GM18511 (cell line): ENCODE measurements at regions not wholly inside any gene's neighbourhood (a gene's known extent, or its start where the extent isn't known, plus 50 kb on each side); places are given as distances from the start of the nearest gene placed in this dataset.

Experiments used
- ATAC-seq: cut with Tn5 transposase; IDR thresholded peaks from one replicate; pipeline ENCODE4 v1.9.1; 2021; ENCODE audit warnings: mild to moderate bottlenecking, moderate library complexity; ENCODE audit not compliant: unreplicated experiment

DNA sequence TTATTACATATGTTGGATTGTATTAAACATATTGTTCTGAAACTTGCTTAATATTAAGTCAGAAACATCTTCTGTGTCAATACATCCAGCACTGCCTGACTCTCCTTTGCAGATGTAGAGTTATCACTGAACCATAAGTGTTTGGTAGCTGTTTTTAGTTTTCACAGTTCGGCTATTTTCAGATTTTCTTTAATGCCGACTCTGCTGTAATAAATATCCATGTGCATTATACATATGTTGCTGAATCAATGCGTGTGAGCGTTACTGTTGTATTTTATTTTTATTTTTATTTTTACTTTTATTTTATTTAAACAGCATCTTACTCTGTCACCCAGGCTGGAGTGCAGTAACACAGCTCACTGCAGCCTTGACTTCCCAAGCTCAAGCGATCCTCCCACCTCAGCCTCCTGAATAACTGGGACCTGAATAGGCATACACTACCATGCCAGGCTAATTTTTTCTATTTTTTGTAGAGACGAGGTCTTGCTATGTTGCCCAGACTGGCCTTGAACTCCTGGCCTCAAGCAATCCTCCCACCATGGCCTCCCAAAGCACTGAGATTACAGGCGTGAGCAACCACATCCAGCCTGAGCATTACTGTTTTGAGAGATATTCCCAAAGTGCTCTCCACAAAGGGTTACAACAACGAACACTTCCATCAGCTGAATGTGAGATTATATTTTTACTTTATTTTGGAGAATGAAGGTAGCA, 50.7 kb upstream of the NOCT start:
- no peak for ATAC-seq

DNA sequence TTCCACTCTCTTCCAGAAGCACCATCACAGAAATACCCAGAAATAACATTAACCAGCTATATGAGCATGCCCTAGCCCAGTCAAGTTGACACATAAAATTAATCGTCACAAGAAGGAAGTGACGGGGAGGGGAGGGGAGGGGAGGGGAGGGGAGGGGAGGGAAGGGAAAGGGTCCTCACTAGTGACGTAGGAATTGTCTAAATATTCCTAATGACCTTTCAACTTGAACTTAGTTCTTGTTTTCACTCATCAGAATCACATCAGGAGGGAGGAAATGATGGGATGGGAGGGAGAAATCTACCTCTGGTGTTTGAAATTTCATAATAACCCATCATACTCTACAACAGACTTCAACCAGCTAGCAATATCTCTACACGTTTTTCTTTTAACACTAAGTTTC, 52.2 kb upstream of the NOCT start:
- no peak for ATAC-seq

DNA sequence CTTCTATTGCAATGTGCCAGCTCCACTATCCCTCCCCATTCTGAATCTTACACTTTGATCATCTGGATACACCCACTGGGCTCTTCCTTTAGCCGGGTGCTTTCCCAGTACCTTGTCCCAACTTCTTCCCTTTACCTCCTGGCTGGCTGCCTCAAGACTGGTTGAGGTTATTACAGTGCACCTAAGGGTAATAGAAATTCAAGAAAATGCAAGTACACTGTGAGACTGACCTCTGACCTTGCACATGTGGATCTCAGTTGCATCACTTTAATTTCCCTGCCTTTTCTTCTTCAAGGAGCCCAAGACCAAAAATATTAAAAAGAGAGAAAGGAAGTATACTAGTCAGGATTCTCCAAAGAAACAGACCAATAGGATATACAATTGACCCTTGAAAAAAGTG, 53.9 kb upstream of the NOCT start:
- ATAC-seq, result no peak

DNA sequence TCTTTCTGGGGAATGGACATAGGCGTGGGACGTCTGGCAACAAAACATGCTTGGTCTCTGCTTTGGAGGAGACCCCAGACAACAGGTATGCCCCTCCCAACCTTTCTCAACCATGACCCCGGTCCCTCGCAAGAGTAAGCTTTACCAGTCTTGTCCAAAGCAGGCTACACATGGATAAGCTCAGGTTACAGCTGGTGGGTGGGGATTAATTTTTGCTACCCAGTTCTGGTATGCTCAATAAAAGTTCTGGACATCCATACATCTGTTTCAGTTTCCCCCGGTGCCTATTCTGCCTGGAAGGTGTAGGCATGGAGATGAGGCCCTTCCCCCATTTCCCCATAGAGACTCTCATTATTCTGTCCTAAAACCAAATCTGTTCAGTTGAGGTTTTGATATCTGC, 54.5 kb upstream of the NOCT start:
- ATAC-seq, result no peak

DNA sequence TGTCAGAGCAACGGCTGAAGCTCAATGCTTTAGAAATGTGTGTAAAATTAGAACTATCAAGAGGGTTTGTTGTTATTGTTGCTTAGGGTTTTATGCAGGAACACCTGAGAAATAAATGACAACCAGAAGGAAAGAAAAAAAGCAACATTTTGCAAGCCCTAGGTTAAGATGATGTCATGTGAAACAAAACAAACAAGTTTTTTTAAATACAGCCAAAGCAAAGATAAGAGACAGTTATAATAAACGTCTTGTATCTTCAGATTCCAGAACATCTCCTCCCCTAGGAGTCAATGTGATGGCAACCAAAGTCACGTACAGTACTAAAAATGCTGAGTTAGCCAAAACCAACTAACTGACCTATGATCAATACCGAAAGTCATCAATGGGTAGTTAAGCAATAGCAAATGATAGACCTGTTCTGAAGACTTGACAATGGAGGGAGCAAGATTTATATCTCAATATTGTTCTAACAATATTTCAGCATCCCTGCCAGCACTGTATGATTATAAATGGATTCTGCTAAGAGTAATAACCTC, 55.3 kb upstream of the NOCT start:
- ATAC-seq, result no peak

DNA sequence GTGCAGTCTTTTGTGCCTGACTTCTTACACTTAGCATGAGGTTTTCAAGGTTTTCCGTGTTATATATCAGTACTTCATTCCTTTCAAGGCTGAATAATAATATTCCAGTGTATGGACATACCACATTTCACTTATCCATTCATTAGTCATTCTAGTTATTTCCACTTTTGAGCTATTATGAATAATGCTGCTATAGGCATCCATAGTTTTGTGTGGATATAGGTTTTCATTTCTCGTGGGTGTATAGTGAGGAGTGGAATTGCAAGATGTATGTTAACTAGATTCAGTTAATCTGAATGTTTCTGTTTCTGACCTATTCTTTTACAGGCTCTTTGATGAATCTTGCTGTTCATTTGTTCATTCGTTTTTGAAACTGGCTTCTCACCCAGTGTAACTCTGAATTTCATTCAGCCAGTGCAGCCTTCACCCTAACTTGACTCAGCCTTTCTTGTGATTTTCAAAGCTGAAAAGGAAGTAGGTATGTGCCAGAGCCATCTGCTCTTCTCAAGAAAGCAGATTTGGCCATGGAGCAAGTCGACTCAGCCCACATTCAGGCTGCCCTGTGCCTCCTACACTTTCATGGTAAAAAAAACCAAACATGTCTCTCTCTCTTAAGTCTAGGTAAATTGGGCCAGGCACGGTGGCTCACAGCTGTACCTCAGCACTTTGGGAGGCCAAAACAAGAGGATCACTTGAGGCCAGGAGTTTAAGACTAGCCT, 56.3 kb upstream of the NOCT start:
- no peak for ATAC-seq

DNA sequence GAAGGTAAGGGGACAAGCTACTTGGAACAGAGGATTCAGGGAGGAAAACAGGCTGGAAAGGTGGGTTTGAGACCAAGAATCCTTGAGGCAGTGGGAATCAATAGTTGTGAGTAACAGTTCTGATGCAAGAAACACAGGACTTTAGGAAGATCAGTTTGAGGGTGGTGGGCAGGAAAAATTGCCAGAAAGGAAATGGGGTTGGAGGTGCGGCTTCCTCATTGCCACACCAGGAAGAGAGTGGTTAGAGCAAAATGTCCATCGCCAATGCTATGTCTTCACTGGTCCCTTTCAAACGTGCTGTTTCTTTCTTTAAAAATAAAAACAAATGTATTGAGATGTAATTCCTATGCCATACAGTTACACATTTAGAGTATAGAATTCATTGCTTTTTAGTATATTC, 57.1 kb upstream of the NOCT start:
- ATAC-seq, result no peak

DNA sequence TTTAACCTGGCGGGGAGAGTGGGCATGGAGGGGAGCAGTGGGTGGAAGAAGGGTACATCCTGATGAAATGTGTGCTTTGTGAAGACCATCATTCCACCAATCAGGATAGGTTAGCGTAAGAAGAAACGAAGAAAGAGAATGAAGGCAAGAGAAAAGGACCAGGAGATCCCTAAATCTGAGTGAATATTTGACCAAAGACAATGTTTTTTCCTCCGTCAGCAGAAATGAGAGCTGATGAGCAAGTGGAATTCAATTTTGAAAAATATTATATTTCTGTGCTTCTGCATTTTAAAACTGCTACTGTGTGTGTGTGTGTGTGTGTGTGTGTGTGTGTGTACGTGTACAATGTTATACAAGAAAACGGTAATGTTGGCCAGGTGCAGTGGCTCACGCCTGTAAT, 58.3 kb upstream of the NOCT start:
- no peak for ATAC-seq

DNA sequence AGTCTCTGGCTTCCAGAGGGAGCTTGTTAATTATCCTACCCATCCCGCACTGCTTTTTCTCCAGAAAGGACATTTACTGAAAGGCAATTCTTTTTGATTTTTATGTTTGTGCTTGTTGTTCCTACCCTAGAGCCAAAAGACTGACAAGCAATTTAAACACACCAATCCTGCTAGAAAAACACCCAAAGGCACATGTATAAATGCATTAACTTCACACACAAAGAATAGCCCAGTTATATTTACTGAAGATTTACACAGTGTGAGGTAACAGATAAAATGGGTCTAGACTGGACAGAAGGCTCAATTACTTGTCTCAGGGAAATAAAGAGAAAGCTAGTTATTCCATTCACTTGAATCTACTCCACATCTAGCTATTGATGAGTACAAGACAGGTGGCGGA, 61.2 kb upstream of the NOCT start:
- ATAC-seq, result no peak

DNA sequence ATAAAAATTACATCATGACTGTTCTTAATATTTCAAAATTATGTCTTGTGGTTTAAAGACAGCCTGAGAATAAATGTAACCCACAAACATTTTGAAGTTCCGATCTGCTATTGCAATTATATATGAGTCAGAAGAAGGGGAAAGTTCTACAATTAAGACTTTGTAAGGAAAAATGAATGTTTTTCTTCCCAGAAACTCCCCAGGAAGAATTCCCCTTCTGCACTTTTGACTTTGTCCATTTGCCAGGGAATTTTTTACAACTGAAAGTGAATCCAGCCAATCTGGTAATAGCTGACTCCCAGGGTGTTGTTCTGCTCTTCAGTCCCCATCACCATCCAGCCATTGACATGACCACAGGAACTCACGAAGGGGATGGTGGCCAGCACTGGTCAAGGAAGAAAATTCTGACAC, 61.6 kb upstream of the NOCT start:
- no peak for ATAC-seq

DNA sequence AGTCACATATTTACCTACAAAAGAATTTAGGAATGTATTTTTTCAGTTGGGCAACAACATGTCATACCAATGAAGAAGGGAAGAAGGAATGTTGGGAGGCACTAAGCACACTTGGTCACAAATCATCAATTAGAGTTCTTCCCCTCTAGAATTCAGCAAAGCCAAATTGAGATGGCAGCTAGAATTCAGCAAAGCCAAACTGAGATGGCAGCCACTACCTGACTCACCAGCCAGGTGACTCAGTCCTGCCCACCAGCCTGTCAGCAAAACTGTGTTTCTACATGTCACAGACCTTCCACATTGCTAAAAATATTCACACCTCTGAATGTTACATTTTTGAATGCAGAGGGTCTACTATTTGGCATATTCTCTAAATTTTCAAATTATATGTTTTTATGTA, 63.2 kb upstream of the NOCT start:
- no peak for ATAC-seq

DNA sequence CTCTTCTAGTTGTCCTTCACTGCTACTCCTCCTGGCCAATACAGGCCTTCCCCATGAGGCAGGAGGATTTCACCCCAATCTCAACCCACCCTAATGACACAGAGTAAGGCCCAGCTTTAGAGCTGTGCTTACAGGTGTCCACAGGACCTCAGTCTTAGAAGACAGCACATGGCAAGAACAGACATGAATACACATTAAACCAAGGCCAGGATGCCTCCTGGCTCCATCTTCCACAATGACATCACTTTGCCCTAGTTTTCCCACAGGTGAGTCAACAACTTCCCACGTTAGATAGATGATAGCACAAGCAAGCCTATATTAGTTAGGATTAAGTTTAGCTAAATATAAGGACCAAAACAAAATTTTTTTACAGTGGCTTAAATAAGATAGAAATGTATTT, 63.8 kb upstream of the NOCT start:
- no peak for ATAC-seq

DNA sequence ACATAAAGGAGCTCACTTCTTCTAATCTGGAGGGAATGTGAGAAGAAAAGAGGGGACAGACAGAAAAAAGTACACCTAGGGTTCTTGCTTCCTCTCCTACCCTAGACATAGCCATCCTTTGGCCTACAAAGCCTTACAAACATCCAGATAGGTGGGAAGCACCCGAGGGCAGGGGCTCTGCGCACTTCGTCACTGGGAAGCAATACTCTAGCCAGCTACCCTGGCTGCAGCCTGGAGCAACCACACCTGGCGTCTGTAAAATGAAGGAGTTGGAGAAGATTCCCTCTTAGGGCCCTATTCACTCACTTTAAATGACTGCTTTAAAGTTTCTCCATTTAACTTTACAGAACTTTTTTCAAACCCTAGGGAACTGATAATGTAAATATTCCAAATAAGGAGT, 65.7 kb upstream of the NOCT start:
- no peak for ATAC-seq

DNA sequence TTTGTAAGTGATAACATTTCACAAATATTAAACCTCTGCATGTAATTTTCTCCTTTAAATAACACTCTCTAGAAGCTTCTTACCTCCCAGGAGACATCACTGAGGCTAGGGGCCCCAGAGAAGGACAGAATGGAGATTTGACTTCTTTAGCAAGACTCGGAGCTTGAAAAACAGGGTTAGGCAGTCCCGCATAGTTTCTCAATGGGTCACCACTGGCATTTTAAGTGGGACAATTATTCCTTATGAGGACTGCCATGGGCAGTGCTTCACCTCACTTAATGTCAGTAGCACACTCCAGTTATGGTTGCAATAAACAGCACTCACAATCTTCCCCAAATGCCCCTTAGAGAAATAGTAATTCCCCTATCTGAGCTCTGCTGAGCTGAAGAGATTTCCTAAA, 66.7 kb upstream of the NOCT start:
- no peak for ATAC-seq

DNA sequence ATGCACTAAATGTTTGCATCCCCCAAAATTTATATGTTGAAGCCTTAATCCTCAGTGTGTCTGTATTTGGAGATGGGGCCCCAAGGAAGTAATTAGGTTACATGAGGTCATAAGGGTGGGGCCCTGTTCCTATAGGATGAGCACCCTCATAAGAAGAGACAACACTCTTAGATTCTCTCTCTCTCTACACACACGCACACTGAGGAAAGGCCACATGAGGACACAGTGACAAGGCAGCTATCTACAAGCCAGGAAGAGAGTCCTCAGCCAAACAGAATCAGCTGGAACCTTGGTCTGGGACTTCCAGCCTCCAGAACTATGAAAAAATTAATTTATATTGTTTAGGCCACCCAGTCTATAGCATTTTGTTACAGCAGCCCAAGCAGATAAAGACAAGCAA, 69.3 kb upstream of the NOCT start:
- ATAC-seq, result no peak

DNA sequence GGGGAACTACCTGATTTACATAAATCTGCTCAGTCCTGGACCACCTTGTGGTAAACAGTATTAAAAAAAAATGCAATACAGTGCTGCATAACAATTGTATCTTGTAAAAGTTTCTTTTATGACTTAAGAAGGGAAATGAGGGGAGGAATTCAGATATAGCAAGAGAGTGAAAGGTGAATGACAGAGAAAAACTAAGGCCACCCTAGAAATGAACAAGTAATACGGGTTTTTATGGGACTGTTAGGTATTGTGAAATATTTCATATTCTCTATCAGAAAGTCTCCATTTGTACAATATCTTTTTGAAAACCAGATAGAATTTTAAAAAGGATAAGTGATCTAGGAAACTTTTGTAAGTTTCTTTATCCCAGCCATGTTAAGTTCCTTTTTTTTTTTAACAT, 69.7 kb upstream of the NOCT start:
- no peak for ATAC-seq

DNA sequence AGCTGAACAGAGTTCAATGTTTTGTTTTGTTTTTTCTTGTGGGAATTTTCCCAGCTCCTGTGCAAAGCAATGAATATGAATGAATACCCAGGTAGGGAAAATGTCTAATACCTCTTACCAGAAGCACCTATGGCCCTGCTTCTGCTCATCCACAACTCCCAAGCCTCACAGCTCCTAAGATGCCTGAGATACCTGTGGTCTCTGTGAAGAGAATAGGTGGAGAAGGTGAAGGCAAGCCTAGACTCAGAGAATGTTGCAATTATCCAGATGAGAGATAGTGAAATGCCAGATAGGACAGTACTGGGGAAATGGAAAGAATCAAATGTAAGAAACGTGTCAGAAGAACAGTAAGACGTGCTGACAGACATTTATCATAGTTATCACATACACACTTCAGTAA, 70.2 kb upstream of the NOCT start:
- ATAC-seq, result no peak

DNA sequence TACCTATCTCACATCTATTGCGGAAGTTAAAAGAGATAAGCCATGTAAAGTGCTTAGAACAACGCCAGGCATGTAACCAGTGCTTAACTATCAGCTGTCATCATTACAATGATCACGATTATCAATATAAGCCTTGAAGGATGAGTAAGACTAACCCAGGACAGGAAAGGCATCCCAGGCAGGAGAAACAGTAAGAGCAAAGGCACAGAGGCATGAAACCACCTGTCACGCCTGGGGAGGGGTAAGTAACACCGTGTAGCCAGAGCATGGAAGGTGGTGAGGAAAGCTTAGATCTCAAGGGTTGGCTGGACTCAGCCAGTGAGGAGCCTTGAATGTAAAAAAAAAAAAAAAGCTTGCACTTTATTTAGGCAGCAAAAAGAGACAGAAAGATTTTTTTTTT, 71.7 kb upstream of the NOCT start:
- no peak for ATAC-seq

DNA sequence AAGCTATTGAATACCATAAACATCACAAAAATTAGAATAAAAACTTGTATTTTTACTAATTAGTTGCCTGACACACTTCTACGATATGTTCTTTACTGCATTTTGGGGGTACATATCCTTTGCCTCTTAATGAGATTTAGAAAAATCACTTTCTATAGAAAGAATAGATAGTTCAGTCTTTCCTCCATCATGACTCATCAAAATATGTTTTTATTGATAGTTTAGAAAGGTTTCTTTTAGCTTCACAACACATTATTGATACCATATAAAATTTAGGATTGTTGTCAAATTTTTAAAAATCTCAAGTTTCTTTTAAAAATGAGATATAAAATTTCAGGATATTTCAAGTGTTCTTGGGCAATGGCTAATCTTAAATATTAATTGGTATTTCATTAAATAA, 74.5 kb upstream of the NOCT start:
- no peak for ATAC-seq

DNA sequence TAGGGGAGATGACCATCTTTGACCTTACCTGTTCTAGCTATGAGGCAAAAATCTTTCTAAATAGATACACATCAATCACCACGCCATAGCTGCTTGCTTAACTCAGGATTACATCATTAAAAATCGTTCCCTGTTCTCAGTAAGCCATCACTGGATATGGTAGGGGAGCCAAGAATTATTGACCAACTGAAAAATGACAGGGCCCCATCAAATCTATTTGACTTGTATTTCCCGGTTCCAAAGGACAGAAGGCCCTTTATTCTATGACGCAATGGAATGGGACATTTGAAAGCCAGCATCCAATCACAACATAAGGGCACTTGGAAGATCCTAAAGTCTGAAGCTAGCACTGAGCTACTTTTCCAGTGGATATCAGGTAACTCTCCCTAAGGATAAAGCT, 75.6 kb upstream of the NOCT start:
- no peak for ATAC-seq

DNA sequence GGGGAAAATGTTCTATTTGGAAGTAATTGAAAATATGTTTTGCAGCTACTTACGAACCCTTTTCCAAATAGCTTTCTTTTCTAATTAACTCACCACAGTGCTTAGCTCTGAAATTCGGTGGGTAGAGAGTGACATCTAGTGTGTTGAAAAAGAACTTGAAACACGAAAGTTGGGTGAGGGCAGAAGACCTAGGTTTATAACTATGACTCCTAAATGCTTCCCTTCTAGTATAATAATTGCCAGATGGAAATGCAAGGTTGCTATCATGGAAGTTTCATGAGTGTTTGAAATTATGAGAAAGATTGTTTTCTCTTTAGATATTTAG, 77.3 kb upstream of the NOCT start:
- peak; percentile 75 for ATAC-seq

DNA sequence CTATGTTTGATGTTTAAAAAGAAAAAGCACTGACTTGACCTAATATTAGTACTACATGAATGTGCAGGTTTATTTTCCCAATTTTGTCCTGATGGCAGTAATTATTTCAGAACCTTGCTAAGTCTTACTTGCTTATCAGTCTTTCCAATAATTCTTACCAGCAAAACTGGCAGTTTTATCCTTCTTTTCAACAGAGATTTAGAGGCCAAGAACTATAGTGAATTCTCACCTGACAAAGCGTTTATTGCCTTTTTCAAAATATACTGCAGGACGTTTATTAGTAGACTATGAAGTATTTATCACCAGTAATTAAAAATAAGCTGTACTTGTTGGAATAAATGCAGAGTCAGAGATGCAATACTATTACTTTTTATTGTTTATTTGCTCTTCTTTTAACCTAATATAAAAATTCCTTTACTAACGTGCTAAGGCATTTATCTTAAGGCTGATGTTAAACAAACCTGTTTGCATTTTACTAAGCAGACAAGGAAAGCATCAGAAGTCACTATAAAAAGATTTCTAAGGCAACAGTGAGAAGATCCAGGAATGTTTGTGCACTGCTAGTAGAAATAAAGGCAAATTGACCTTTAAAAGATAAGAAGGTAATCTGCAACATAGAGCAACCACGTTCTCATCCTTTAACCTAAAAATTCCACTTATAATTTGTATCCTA, 80.3 kb upstream of the NOCT start:
- no peak for ATAC-seq
